GM18502 (cell line): ENCODE measurements at regions not wholly inside any gene's neighbourhood (a gene's known extent, or its start where the extent isn't known, plus 50 kb on each side); places are given as distances from the start of the nearest gene placed in this dataset.

Experiments
- ATAC-seq: cut with Tn5 transposase; IDR thresholded peaks from one replicate; pipeline ENCODE4 v1.9.1; 2021; ENCODE audit warnings: mild to moderate bottlenecking; ENCODE audit not compliant: unreplicated experiment, poor library complexity

DNA sequence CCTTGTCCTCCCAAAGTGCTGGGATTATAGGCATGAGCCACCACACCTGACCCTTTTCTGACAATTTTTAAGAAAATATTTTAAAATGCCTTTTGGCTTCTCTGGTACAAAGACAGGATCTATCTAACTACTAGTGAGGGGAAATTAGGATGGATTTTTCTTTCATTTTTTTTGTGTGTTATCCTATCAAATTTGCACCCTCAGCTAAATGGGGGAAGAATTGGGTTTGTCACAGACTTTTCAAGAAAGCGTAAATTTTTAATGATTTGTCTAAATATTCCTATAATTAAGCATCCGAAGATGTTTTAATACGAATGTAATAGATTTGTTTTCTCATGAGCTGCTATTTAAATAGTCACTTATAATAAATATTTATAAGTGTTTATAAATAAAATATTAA, 340.0 kb upstream of the ETAA1 start:
- ATAC-seq, result no peak

DNA sequence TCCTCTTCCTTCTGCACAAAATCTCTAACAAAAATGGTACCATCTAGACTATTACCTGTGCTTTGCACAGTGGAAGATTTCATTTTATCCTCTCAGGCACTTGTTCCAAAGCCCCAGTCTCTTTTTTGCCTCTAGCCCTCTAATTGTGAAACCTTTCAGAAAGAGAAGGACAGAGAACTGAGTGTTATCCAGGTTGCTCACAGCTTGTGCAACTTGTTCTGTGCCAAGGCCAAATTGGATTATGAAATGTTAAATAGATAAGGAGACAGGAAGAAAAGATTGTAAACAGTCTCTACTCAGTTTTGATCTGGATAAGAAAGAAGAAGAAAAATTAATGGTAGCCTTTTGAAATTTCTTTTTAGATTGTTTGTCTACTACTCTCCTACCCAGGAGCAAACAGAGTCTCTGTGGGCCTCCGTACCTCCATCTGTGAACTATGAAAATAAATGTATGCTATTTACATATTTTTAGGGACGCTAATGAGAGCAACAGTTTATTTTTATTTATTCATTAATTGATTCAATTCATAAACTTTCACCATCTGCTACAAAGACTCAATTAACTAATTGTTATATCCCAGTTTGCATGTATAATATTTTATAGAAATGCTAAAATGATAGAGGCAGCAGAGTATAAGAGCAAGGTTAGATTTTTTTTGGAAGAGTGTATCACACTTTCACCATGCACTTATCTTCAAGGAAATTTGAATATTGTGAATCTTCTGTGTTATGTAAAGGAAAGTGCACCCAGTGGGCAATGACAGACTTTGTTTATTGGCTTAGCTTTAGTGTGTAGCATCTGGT, 339.0 kb upstream of the ETAA1 start:
- no peak for ATAC-seq

DNA sequence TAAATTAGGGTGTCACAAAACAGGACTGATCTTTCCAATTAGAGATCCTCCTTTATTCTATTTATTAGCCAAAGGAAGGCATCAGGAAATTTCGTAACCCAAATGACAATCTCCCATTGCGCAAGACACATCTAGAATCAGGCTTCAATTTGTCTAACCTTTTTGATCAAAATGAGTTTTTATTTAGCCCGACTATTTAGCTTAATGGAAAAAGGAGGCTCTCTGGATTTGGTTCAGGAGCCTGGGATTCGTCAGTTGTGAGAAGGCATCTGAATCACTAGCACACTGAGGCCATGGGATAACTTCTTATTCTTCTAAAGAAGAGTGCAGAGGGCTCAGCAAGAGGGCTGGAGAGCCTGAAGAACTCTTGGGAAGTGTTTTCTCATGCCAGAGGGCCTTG, 332.1 kb upstream of the ETAA1 start:
- no peak for ATAC-seq

DNA sequence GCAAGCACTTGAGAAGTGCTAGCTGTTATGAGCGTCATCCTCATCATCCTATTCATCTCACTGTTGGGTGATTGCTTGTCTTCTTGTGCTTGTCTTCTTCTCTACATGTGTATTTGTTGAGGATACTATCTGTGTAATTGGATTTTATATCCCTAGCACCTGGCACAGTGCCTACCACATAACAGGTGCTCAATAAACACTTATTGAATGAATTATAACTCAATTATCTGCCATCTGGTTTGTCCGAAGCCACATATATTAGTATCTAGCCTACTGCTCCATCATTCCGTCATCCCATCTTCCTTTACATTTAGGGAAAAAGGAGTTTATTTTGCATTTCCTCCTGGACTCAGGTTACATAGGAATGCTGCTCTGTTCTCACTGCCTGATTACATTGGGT, 330.4 kb upstream of the ETAA1 start:
- ATAC-seq, result no peak

DNA sequence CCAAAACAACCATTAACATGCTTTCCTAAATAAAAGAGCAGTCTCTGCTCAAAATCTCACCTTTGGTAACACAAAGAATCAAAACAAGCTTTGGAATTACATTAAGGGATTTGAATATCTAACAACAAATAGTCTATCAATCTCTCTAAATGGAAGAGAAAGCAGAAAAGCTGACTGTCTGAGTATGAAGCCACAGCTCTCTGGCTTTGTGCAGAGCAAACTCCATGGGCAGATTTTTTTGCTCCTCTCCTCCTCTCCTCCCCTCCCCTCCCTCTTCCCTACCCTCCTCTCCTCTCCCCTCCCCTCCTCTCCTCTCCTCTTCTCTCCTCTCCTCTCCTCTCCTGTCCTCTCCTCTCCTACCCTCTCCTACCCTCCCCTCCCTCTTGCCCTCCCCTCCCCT, 329.5 kb upstream of the ETAA1 start:
- no peak for ATAC-seq

DNA sequence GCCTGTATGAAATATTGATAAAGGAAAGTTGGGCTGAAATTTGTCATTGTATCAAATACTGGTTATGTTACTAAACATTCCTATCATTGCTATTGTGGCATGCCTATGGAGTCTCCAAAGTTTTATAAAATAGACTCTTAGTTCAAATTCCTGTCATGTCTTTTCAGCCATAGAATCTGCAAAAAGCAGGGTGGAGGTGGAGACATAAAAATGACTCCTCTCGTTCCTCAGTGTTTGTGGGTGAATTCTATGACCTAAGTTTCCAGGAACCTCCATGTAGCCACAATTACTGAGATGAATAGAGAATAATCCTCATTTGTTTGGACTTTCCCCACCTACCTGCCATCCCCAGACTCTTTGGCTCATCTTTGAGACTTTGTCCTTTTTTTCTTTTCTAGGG, 326.3 kb upstream of the ETAA1 start:
- no peak for ATAC-seq

DNA sequence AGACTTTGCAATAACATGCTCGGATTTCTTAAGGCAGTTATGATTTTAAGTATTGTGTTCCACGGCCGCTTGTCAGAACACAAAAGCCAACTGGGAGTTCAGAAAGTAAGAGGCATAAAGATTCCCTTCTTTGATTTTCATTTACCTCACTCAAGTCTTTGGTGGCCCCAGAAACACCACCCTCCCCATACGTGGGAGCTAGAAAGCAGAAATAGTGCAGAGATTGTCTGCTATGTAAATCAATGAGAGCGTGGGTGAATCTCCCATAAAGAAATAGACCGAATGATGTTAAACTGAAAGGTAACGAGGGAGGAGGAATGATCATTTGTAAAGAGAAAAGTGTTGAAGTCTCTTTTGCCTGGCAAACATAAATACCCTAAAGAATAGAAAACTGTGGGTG, 322.1 kb upstream of the ETAA1 start:
- ATAC-seq, result no peak

DNA sequence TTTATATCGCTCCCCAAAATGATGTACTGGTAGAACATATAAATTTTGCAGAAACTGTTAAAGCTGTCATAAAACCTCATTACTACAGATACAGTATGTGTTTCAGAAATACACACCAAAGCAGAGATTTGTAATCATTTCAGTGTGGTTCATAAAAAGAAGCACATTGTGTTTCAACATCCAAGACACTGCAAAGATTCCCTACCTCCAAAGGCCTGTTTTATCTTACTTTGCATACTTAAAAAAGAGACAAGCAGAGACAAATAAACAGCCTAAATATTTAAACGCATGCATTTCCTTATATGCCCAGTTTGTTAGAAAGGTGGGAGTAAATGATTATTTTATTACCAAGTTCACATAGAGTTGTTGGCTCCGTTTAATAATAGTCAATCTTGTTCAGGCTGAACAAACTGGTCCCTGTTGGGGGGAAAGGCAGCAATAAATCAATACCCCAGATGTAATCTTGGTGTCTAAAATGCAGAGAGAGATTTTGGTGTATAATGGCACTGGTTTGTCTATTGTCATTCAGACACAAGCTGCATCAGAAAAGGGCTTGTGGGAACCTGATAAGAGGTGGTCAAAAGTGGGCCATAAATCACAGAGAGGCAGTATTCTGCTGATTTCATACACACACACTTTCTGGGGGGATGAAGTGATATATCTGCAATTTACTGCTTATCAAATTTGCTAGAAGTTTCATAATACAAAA, 321.4 kb upstream of the ETAA1 start:
- no peak for ATAC-seq

DNA sequence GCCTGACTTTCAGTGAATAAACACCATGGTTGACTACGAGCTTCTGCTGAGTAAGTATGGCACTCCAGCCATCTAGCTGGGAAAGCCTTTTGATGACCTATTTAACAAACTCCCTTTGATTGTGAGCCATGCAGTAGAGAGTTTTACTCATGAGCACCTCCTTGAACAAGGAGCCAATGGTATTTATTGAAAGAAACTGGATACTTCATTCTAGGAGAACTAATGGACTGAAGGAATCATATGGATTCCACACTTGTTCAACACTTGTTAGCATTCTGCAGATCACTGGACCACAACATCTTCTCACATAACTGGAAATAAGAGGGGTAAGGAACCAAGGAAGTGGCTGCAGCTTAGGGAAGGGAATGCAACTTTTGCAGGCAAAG, 320.9 kb upstream of the ETAA1 start:
- no peak for ATAC-seq

DNA sequence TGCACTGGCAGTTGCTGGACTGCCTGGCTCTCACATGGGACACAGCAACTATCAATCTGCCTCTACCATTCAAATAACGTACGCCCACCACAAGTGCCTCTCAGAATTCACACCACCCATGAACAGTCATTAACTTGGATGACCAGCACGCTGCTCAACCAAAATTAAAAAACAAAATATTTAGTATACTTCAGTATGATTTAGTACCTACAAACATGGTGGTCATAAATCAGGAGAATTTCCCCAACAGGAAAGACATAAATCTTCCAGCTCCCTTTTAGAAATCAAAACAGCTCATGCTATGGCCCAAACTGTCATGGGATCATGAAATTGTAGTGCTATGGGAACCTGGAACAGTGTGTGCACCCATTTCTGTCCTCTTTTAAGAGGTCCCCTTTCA, 317.4 kb upstream of the ETAA1 start:
- no peak for ATAC-seq

DNA sequence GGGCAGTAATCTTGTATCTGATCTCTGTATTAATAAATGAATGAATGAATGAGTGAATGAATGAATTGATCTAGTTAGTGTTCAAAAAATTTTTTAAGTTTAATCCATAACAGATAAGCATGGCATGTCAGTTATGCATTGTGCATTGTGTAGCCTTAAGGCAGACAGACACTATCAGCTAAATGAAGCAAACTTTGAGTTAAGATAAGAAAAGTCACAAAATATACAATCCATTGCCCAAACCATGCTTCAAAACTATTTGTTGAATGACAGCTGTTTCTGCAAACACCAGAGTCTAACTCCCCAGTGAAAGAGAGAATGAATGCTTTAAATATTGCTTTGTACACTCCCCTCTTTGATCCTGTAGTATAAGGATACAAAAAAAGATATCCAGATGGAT, 314.3 kb upstream of the ETAA1 start:
- ATAC-seq, result no peak

DNA sequence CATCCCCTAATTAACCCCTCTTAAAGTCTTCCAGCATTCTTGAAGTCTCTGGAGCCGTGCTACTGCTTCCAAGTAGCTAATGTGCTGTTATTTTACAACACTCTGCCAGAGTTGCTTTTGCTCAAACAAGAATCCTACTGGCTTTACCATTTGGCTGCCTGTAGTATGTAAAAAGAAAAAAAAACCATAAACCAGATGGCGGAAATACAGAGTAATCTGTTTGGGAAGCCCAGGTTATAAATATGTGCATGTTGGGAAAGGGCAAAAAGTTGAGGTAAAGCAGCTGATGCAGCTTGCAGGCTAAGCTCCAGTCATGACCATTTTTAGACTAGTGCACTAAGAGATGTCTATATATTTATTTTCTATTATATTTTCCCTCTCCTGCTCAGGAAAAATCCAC, 313.2 kb upstream of the ETAA1 start:
- no peak for ATAC-seq

DNA sequence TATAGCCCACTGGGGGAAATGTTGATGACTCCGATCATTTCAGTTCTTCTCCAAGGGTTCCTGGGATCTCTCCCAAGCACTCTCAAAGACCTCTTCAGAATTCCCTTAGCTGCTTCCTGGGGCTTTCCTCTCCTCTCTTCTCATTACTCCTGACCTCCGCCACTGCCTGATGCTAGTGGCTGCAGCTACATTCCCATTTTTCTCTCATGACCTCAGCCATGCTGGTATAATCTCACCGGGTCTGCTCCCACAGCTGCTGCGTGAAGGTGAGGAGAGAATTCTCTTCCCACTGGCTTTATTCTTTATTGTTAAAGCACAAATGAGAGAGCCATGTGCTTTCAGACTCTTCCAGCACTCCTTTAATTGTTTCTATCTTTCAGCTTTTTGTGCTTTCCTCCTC, 312.0 kb upstream of the ETAA1 start:
- ATAC-seq, result no peak

DNA sequence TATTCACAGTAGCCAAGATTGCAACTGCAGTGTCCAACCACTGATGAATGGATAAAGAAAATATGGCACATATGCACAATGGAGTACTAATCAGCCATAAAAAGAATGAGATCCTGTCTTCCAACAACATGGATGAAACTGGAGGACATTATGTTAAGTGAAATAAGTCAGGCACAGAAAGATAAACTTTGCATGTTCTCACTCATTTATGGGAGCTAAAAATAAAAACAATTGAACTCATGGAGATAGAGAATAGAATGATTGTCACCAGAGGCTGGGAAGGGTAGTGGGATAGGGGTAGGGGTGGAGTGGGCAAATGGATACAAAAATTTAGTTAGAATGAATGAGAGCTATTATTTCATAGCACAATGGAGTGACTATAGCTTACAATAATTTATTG, 305.5 kb upstream of the ETAA1 start:
- no peak for ATAC-seq

DNA sequence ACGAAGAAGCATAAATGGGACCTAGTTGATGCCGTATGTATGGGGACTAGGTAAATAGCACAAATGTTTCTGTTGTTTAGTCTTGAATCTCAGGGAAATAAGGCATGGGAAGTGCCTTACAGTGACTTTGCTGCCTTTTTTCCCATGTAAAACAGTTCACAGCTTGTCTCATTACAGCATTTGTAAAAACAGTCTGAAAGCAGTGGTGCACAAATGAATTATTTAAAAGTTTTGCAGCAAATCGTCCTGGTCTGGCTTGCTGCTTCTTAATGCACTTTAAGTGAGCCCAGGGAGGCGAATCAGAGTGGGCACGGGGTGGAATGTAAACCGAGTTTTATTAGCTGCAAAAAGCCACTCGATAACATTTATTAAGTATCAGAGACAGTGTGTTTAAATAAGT, 302.0 kb upstream of the ETAA1 start:
- no peak for ATAC-seq

DNA sequence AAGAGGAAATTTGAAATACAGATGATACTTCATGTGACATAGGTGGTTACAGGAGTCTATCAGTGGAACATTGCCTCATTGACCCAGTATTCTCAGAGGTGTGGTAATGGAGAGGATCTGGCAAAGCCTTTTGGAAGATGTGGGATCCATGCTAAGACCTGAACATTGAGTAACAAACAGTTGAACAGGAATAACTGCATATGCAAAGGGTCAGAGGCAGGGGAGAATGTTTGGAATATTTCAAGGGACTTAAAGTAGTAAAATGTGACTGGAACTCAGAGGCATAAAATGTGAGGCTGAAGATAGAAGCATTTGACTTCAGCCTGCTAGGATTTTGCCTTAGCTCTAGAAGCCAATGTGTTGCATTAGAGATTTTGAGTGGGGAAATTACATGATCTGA, 300.2 kb upstream of the ETAA1 start:
- no peak for ATAC-seq

DNA sequence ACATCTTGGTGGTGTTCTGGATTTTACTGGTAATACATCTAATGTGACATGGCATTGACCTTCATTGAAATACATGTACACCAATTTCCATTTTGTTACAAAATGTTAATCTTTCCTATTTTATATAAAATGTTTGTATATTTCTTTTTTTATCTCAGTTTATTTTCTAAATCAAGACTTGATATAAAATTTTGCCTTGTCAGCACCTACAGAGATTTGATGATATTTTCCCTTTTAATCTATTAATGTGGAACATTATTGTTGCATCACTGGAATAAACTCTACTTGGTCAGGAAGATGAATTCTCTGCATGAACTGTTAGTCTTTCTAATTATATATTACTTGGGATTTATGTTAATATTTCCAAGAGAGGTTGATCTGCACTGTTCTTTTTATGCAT, 294.0 kb upstream of the ETAA1 start:
- ATAC-seq, result no peak

DNA sequence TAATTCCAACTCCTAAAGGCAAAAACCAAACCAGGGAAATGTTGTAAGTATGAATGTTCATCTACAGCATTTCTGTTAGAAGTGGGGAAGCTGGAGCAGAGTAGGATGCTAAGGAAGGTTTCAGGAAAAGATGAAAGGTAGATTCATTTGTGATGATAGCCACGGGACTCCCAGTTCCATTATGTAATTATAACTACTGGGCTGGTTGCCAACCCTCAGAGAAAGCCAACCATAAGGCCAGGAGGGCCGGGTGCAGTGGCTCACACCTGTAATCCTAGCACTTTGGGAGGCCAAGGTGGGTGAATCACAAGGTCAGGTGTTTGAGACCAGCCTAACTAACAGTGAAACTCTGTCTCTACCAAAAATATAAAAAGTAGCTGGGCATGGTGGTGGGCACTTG, 288.9 kb upstream of the ETAA1 start:
- no peak for ATAC-seq

DNA sequence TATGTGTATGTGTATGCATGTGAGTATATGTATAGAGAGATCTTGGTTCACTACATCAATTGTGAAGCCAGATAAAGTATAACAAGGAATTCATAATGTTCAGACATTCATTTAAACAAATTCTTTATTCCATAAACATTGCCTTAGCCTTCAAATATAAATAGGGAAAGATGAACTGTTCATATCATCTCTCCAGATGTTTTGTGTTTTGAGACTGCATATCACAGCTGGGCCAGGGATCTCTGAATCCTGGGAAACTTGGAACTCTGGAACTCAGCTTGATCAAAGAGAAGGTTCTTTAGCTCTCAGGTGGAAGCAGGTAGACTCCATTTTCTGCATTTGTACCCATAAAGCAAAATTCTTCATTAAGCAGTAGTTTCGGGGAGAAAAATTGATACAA, 272.6 kb upstream of the ETAA1 start:
- no peak for ATAC-seq

DNA sequence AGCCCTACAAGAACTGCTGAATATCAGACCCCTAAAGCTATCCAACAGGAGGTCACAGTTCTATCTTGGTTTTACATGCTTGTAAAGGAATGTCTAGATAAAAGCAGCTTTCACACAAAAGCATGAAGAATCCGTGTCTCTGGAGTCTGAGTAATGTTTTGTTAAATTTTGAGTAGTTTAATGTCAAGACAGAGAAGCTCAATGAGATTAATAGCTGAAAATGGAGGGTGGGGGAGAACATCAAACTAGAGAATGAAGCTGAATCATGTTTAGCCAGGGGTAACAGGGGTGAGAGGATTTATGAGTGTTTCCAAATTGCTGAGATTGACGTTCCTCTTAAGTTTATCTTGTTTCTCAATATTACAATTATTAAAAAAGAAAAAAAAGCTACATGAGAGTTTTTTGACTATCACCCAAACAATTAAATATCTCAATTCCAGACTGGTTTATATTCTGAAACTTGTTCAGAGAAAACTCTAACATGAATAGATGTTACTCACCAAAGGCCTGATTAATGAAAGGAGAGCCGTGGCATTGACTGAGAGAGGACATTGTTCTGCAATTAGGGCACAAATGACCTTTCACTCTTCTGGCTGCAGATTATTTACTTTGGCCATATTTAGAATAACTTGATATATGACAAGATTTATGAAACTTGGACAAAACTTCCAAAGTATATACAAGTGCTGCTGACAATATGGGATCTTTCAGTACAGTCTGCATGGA, 266.4 kb upstream of the ETAA1 start:
- ATAC-seq, result no peak

DNA sequence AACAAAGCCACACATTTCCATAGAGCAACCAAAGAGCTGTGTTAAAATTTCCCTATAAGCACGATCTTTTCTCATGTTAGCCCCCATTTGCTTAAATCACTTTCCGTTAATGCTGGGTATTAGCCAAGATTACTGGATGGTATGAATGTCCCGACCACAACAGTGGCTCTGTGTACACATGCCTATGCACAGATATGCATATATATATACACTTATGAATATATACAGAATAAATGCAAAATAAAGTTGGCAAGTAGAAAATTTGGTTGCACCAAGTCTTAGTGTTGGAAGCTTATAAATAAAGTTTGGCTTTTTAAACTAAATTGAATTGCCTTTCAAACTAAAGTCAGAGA, 265.9 kb upstream of the ETAA1 start:
- ATAC-seq, result no peak
